GM04503 (cell line): ENCODE measurements at regions not wholly inside any gene's neighbourhood (a gene's known extent, or its start where the extent isn't known, plus 50 kb on each side); places are given as distances from the start of the nearest gene placed in this dataset.
"Not testable (repeated sequence)": the region's sequence is repeated elsewhere in the genome, so short reads cannot be mapped to it uniquely, and the experiment has no call there.

Experiments
- DNase-seq: peaks from one replicate; pipeline ENCODE4 v3.0.0-alpha.2; 2012; ENCODE audit warnings: low read depth

DNA sequence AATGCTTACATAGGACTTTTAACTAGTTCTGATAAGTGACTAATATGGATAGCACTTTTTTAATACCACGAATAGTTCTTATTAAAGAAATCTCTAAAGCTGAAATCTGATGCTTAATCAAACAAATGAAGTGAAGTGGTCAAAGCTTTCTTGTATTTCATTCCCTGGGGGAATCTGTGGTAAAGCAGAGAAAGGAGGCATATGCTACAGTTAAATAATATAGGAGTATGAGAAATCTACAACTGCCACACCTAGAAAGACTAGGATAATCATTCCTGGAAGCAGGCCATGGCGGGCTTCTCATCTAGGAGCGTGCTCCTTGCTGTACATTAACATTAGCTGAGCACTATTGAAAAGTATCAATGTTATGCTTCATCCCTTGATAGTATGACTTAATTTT is 835.7 kb downstream of the OTOL1 start:
- no peak for DNase-seq

DNA sequence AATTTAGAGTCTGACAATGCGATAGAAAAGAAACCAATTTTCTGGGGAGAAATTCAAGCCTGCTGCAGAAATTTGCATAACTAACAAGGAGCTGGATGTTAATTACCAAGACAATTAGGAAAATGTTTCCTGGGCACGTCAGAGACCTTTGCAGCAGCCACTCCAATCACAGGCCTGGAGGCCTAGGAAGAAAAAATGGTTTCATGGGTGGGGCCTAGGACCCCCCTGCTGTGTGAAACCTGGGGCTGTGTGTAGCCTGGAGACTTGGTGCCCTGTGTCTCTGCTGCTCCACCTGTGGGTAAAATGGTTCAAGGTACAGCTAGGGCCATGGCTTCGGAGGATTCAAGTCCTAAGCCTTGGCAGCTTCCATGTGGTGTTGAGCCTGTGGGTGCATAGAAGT is 837.9 kb downstream of the OTOL1 start:
- no peak for DNase-seq

DNA sequence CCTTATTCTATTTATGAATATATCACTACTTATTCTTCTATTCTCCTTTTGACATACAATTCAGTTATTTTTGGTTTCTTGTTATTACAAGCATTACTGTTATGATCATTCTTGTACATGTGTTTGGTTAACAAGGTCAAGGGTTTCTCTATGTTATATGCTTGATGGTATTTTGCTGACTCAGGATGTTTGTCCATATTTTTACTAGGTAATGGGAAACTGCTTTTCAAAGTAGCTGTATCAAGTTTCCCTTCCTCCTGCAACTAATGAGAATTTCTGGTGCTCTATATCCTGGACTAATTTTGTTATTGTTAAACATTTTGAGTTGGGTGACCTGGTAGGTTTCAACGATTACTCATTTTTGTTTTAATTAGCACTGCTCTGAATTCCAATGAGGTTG is 841.0 kb downstream of the OTOL1 start:
- DNase-seq = no peak

DNA sequence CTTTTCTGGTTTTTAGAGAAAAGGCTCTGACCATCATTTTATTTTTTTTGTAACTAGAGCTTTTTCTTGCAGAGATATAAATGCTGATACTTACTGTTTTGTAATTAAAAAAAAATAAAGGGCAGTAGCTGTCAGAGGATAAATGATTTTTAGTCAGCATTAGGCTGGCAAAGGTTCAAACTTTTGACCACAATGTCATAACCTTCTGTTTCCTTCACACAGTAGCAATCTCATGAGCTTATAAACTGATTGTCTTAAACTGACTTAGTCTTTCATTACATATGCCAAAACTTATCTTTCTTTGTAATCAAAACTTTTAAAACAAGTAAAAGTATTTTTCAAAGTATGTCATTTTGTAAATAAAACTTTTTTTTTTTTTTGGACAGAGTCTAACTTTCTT is 841.9 kb downstream of the OTOL1 start:
- no peak for DNase-seq

DNA sequence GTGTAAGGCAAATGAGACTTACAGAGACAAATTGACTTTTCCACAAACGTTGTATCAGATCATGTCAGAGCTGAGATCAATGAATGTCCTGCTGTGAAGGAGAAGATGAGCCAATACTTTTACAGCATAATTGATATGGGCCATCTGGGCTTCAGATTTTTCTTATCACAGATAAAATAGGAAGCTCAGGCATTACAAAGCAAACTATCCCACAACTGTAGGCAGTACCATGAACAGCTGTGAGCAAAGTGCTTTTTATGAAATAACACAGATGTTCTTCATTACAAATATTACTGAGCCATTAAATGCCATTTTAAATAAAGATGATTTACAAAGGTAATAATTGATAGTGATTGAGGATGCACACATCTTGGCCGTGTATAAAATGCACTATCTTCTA is 852.3 kb downstream of the OTOL1 start:
- no peak for DNase-seq

DNA sequence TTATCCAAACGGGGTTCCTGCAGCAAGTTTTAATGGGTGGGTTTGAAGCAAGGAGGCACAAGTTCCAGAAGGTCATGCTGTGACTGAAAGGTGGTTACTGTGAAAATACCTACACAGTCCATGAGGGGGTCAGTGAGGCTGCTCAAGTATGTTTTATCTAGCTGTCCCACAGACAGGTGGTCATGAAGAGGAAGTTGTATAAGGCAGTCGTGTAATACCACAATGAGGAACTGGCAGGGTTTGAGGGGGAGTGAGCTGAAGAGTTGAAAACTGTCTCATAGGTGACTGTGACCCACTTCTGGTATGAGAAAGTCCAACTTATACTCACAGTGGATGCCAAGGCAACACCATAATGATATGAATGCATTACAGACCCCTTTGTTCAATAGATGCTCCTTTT is 856.8 kb downstream of the OTOL1 start:
- DNase-seq = no peak

DNA sequence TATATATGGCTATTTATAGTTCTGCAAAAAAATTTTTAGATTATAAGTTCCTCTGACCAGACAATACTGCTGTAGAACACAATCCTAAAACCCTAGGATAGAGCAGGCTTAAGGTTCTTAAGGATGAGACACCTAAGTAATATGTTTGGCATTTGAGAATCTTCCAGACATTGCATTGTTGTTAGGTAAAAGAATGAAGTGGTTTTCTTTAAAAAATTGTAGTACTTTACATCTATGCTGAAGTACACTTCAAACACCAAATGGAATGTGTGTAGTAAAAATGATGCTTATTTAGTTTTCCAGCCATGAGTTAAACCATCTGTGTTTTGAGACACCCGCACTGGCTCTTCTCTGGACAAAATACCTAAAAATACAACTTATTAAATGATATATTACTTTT is 857.7 kb downstream of the OTOL1 start:
- DNase-seq = peak; percentile 49

DNA sequence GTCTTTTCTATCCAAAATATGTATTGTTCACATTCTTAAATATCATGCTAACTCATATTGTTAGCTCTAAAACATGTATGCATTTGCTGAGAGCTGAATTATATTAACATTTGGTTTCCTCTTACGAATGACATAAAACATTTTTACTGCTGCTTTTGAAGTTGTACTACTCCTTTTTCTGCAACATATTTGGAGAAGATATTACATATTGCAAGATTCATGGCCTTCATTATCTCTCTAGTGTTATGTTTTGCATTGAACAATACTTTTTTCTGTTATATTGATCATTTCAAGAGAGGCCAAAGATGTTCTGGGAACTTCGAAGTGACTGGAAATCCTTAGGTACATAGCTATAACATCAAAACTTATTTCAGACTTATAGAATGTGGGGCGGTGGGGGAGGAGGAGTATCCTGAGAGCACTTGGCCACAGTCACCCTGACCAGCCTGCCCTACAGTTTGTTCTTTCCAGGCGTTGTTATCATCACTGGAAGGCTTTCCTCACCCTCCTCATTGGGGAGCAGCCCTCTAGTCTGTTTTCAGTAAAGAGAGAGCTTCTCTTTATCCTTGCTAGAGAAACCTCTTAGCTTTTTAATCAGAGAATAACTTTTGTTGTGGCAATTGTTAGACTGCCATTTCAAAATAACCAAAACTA is 868.6 kb downstream of the OTOL1 start:
- DNase-seq = no peak

DNA sequence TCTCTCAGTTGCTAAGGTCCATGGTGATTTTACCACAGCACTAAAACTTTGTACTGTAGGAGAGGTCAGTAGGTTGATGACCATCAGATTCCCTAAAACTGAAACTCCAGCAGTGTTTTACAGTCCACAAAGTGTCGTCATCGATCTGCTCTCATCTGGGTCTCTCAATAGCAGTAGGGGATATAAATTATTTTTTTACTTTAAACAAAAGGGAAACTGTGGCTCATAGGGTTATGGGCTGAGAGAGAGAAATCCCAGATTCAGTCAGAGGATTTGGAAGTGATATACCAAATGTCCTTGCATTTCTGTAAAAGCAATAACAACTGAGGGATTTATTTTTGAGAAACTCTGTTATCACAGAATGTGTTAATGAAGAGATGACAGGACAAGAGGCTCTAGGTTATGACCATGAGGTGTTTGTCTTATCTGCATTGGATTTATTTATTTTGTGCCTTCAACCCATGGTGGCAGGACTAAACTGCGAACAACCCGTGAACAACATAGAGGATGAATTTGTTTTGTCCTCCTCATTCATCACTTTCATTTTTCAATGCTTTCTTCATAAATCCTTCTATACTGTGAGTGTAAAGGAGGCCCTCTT is 869.7 kb downstream of the OTOL1 start:
- DNase-seq = no peak

DNA sequence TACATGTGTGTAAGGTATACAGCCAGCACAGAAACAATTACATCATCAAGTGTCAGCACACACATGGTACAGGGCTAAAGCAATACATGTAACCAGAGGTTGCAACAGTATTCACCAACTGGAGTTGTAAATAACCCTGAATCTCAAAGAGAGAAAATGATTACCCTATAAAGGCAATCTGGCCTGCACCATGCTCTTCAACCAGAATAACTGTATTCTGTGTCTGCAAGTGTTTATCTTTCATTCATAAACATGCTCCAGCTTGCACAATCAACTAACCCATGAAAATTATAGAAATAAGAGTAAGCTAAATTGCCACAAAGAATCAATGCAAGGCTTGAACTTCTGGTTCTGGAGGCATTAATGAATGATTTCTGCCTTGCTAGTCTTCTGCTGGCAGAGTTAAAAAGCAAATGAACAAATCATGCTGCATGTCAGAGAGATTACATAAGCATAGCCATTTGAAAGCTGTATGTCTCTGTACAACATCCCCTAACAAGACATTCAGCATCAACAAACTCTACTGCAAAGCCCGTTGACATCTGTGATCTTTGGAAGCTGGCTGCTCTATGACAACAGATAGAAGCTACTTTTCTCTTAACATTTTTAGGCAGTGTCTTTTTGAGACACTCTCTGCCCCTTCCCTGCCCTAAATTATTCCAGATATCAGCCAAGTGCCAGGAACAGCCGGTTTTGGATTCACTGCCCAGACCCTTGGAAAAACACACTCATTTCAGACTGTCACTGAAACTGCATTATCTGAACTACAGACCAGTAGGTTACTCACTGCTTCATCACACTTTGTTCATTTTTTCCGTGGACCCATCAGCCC is 871.0 kb downstream of the OTOL1 start:
- DNase-seq = no peak

DNA sequence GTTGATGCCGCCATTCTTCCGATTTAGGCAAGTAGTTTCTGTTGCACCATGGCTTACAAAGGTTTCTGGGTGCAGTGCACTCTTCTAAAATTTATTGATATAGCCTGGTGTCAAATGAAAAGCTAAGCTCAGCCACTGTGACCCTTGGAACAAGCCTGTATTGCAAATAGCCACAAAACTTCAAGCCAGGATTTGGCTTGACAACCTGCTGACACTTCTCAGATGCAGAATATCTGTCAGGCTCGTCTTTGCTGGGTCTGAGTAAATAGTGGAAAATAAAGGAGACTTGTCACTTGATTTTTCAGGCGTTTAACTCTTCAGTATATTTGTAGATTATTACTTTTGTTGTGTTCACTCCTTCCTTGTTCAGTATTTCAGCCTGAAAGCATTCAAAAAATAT is 871.8 kb downstream of the OTOL1 start:
- DNase-seq = no peak

DNA sequence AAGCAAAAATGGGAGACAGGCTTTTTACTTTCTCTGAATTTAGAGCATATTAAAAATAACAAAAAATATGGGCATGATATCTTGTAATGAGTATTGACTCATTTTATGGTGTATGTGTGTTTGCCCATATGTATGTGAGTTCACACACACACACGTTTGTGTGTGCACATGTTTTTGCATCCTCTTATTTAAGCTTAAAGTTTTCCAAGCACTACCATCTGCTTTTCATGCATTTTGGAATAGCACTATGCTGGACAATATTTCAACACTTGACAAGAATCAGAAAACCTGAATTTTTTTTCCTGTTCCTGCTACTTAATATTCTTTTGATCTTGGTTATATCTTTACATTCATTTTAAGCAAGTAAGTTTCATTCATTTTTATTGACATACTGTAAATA is 872.7 kb downstream of the OTOL1 start:
- no peak for DNase-seq

DNA sequence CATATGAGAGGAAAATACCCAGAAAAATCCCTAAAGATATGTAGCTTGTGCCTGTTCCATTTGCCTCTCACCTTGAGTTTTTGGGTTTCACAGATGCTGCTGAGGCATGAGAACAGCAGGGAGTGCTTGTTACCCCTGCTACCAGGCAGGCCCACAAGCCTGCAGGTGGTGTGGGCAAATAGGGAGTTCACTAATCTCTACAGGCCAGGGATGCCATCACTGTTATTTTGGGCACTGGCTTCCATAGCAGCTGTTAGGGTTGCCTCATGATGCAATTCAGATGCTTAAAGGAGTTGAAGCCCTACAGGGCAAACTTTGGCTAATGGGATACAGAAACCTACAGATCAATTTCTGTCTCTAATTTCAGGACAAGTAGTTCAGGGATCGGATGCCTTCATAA is 873.5 kb downstream of the OTOL1 start:
- no peak for DNase-seq

DNA sequence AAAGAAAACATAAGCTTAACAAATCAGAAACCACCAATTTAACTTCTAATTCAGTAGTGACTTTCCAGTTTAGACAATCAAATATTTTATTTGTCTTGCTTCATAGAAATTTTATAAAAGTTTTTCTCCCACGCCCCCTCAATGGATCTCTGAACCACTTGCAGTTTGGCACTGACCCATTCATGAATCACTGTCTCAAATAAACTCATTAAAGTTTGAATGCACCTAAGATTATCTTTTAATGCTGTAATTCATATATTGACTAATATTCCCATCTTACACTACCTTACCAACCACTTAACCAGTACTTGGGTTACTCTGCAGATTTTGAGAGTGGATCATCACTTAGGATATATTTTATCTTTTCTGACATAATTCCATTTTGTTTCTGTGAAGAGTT is 880.2 kb downstream of the OTOL1 start:
- DNase-seq = no peak

DNA sequence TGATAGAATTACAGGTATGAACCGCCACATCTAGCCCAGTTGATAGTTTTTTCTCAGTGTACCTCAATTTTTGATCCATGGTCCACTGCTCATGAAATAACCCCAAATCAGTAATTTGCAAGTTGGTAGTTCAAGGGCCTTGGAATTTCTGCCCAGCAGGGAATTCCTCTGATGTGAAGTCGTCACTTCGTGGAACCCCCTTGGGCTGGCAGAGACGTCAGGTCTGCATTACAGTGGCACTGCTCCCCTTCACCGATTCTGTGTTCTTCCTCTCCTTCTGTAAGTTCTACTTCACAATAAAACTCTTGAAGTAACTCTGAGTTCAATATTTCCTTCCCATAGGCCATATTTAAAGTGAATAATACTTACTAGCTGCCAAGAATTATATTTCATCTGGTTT is 881.0 kb downstream of the OTOL1 start:
- DNase-seq = no peak

DNA sequence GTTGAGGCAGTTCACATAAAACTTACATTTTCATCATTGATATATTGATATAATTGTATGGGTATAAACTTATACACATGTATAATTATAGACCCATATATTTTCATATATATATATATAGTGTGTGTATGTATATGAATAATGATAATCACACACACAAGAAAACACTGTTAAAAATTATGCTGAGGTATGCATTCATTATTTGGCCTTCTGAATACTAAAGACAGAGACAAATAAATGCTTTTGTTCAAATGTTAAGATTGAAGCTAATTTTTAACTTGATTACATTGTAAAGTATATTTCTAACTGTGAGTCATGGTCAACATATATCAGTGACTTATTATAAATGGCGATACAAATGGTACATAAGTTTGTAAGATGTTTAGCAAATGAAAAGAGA is 888.8 kb downstream of the OTOL1 start:
- DNase-seq = no peak

DNA sequence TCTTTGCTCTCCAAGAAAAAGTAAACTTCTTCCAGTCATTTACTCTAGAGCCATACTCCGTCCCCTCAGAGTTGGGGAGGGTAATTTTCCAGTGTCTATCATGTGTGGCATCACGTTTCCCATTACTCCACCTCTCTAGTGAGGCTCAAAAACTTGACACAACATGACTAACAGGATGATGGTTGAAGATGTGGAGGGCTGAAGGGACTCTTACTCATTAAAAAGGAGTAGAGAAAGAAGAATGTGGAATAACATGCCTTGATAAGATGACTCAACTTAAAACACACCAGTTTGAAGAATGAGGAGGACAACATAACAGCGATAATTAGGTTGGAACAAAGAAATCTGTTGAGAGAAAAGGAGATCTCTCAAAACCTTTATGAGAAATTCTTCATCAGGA is 894.3 kb downstream of the OTOL1 start:
- DNase-seq = peak; percentile 54

DNA sequence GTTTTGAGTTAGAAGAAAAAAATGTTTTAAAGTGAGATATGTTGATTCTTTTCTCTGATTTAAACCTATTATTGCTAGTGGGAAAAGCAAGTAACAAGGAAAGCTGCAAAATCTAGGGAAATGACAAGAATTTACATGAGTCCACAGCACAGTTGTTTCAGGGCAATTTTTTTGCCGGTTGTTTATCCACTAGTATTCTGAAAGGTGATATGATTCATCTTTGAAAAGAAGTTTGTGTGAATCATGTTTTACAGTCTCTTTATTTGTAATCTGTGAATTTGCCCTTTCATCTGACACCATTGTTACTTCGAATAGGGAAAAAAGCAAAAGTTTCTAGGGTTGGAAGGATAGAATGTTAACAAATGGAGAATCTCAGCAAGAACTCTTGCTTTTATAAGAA is 894.7 kb downstream of the OTOL1 start:
- DNase-seq = peak; percentile 16

DNA sequence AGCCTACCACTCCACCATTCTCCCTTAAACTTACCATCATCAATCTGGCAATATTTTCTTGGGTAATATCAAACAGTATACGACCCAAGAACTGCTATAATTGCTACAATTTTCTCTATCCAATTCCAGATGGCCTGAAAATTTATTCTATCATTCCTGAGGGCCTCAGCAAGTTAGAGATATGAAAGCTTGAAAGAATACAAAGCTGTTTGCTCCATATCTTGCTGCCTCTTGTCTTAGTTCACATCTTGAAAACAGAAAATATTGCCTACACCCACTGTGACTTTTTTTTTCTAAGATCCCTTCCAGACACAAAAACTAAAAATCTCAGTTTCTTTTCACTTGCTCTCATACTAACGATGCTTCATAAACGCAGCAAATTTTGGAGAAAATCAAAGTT is 898.9 kb downstream of the OTOL1 start:
- DNase-seq = no peak

DNA sequence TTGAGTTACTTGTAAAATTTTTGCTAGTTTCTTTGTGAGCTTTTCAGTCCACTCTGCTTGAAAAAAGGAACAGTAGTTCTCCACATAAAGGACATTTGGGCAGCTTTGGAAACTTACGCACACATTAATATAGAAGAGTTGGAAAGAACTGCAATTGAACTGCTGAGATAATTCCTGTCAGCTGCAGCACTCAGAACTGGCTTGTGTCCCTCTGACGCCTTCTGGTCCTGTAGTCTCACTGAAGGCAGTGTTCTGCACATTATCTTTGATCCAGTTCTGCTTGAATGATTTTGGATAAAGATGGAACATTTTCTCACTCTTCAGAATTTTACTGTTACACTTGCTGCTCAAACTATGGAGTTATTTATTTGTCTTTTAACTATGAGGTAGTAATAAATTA is 901.9 kb downstream of the OTOL1 start:
- DNase-seq = no peak

DNA sequence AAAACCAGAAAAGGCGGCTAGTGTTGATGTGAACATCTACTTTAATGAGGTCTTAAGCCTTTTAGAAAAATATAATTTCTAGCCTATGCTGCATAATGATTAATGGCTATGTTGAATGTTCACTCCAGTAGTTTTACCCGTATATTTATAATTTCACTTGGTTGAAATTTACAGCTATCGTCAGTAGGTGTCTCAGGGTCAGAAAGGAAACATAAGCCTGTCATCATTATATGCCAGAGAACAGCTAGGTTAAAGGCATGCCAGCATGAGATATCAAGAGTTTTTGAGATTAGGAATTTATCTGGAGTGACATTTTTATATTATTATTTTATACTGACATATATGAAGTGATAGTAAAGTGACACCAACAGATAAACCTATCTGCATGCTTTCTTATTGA is 904.1 kb downstream of the OTOL1 start:
- DNase-seq = no peak

DNA sequence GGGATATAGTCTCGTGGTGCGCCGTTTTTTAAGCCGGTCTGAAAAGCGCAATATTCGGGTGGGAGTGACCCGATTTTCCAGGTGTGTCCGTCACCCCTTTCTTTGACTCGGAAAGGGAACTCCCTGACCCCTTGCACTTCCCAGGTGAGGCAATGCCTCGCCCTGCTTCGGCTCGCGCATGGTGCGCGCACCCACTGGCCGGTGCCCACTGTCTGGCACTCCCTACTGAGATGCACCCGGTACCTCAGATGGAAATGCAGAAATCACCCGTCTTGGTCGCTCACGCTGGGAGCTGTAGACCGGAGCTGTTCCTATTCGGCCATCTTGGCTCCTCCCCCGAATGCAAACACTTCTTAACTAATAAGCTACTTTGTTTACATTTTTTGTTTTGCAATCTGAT is 914.9 kb downstream of the OTOL1 start:
- DNase-seq = not testable (repeated sequence)

DNA sequence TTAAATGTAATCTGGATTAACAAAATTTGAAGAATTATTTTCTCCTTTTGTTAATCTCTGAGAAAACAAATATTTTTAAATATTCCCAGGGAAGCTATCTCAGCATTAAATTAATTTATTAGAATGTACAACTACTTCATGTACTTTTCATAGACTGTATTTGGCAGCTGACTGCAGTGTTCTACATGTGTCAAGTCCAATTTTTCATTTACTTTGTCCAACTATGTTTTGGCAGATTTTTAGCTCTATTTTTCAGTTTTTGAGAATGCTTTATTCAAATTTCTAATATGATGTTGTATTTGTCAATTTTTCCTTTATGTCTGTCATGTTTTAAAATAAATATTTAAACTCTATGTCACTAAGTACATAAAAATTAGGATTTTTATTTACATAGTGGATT is 925.1 kb downstream of the OTOL1 start:
- no peak for DNase-seq

DNA sequence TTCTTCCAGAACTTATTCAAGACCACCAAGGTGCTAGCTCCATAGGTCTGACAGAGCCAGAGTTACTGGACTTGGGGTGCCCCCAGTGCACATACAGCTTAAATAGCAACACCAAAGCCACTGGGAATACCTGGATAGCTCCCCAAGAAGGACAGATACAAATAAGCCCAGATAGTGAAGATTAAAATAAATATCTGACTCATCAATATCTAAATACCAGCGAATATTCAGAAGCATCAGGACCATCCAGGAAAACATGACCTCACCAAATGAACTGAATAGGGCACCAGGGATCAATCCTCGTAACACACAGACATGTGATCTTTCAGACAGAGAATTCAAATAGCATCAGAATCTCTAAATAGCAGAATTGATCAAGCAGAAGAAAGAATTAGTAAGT is 931.6 kb downstream of the OTOL1 start:
- no peak for DNase-seq
